CD14-positive monocyte (primary cell): ENCODE measurements at regions not wholly inside any gene's neighbourhood (a gene's known extent, or its start where the extent isn't known, plus 50 kb on each side); places are given as distances from the start of the nearest gene placed in this dataset.

Experiments
- DNase-seq, 3 donors: peaks; one replicate each; pipeline ENCODE4 v3.0.0-alpha.2; 2011 to 2022
- H2AFZ ChIP-seq: 2 replicates; pipeline ENCODE4 v1.6.0; 2012; ENCODE audit warnings: mild to moderate bottlenecking, low read depth, low read length, inconsistent platforms; ENCODE audit not compliant: insufficient read depth, poor library complexity, severe bottlenecking
- H3K27ac ChIP-seq, 2 donors: 1 replicate in 1 of 2; 2 replicates in 1 of 2; pipeline ENCODE4 v1.5.1; 2012 to 2013; ENCODE audit warnings: low read length in 2 of 2, control low read depth in 1 of 2, inconsistent platforms in 1 of 2, low read depth in 1 of 2, mild to moderate bottlenecking in 1 of 2
- H3K27me3 ChIP-seq, 2 donors: one replicate each; pipeline versions ENCODE4 v1.6.0 to v1.6.1; 2011 to 2013; ENCODE audit warnings: low read length in 2 of 2; ENCODE audit not compliant: control insufficient read depth in 2 of 2, insufficient read depth in 2 of 2
- H3K36me3 ChIP-seq, 2 donors: replicated peaks in 1 of 2; 1 replicate in 1 of 2; 2 replicates in 1 of 2; pipeline versions ENCODE4 v1.5.1 to v1.6.1; 2012 to 2013; ENCODE audit warnings: low read length in 2 of 2, control low read depth in 1 of 2, inconsistent platforms in 1 of 2, mild to moderate bottlenecking in 1 of 2; ENCODE audit not compliant: insufficient read depth in 2 of 2, control insufficient read depth in 1 of 2
- H3K4me1 ChIP-seq, 2 donors: 1 replicate in 1 of 2; 2 replicates in 1 of 2; pipeline versions ENCODE4 v1.5.1 to v1.6.1; 2012 to 2013; ENCODE audit warnings: low read length in 2 of 2, control low read depth in 1 of 2, inconsistent platforms in 1 of 2, mild to moderate bottlenecking in 1 of 2, moderate library complexity in 1 of 2; ENCODE audit not compliant: insufficient read depth in 2 of 2, control insufficient read depth in 1 of 2
- H3K4me2 ChIP-seq: replicated peaks from 2 replicates; pipeline ENCODE3; 2012; ENCODE audit warnings: low read length, moderate library complexity, mild to moderate bottlenecking; ENCODE audit not compliant: poor library complexity, severe bottlenecking; ENCODE audit errors: extremely low read depth
- H3K4me3 ChIP-seq, 3 experiments: fragments of 200-600 bp in 1 of 3; sonication (generic) in 1 of 3; replicated peaks in 1 of 3; 1 replicate in 2 of 3; 2 replicates in 1 of 3; pipeline ENCODE4 v1.5.1; 2011 to 2013; ENCODE audit warnings: low read length in 3 of 3, mild to moderate bottlenecking in 3 of 3, control low read depth in 2 of 3, low read depth in 2 of 3, inconsistent platforms in 1 of 3, moderate library complexity in 1 of 3
- H3K79me2 ChIP-seq: 2 replicates; pipeline ENCODE4 v1.6.0; 2012; ENCODE audit warnings: mild to moderate bottlenecking, control low read depth, inconsistent platforms, low read length, moderate library complexity; ENCODE audit not compliant: insufficient read depth
- H3K9ac ChIP-seq: 2 replicates; pipeline ENCODE4 v1.6.0; 2017; ENCODE audit warnings: low read length, mild to moderate bottlenecking; ENCODE audit not compliant: insufficient read depth, poor library complexity, severe bottlenecking
- H3K9me3 ChIP-seq, 2 donors: replicated peaks in 1 of 2; 1 replicate in 1 of 2; 2 replicates in 1 of 2; pipeline versions ENCODE4 v1.5.1 to v1.6.1; 2012 to 2013; ENCODE audit warnings: low read length in 2 of 2, control low read depth in 1 of 2; ENCODE audit not compliant: control insufficient read depth in 1 of 2, insufficient read depth in 1 of 2
- H4K20me1 ChIP-seq: 2 replicates; pipeline ENCODE4 v1.6.0; 2012; ENCODE audit warnings: mild to moderate bottlenecking, low read length, control low read depth, moderate library complexity; ENCODE audit not compliant: insufficient read depth
- H3K27ac Mint-ChIP-seq, 7 donors: one replicate each; pipeline ENCODE4 v1.8.0; 2020; ENCODE audit warnings: mild to moderate bottlenecking in 7 of 7, mixed read lengths in 7 of 7, moderate library complexity in 6 of 7, inconsistent platforms in 2 of 7
- H3K27me3 Mint-ChIP-seq, 3 donors: one replicate each; pipeline ENCODE4 v1.8.0; 2021 to 2022; ENCODE audit warnings: low read depth in 3 of 3, mild to moderate bottlenecking in 3 of 3, mixed read lengths in 3 of 3, moderate library complexity in 3 of 3, inconsistent platforms in 1 of 3
- H3K36me3 Mint-ChIP-seq, 2 donors: one replicate each; pipeline ENCODE4 v1.8.0; 2020; ENCODE audit warnings: mixed read lengths in 2 of 2, inconsistent platforms in 1 of 2, mild to moderate bottlenecking in 1 of 2
- H3K4me1 Mint-ChIP-seq: one replicate; pipeline ENCODE4 v1.8.0; 2020; ENCODE audit warnings: mild to moderate bottlenecking, mixed read lengths
- H3K4me3 Mint-ChIP-seq, 2 donors: one replicate each; pipeline ENCODE4 v1.8.0; 2020; ENCODE audit warnings: mild to moderate bottlenecking in 2 of 2, mixed read lengths in 2 of 2, moderate library complexity in 1 of 2
- H3K9me3 Mint-ChIP-seq, 7 donors: one replicate each; pipeline ENCODE4 v1.8.0; 2020 to 2022; ENCODE audit warnings: mixed read lengths in 7 of 7, mild to moderate bottlenecking in 6 of 7, moderate library complexity in 6 of 7, inconsistent platforms in 2 of 7
- CTCF ChIP-seq: fragments of 200-600 bp; IDR thresholded peaks from one replicate; pipeline ENCODE4 v1.8.0; 2022; ENCODE audit warnings: antibody characterized with exemption, mild to moderate bottlenecking
- WGBS: methylation state at CpG from one replicate; pipeline ENCODE4 v1.1.5; 2013; ENCODE audit warnings: missing lambda C conversion rate; ENCODE audit not compliant: insufficient coverage; 5-methylcytosine and 5-hydroxymethylcytosine counted together
- intact Hi-C, 2 donors: fragments of 100-400 bp; cut with micrococcal nuclease; formaldehyde crosslinking; loops; one replicate each; pipeline versions ENCODE4 v1.15.0 to v1.15.1; 2023

GRCh38 chr5:138660051-138660572 is 84.9 kb upstream of the HSPA9 start:
- Histone ChIP-seq H3K27me3 (peaks cover 0 to 19% of the 10 kb centered on the region in 2 donors), H4K20me1 (no peaks in the 10 kb centered on the region), H3K9me3 (peaks cover 0 to 4% of the 10 kb centered on the region in 2 donors), H2AFZ (no peak overlapping the region), H3K4me2 (no peak overlapping the region), H3K36me3 (no peaks in the 10 kb centered on the region), H3K79me2 (no peaks in the 10 kb centered on the region), H3K4me1 (peaks cover 29 to 30% of the 10 kb centered on the region in 2 donors), H3K9ac (no peak overlapping the region), H3K27ac (no peak overlapping the region), H3K4me3 (no peak overlapping the region)
- Mint-ChIP-seq H3K4me1 (peaks cover 40% of the 10 kb centered on the region), H3K27me3 (peaks cover 24 to 47% (median 29%) of the 10 kb centered on the region in 3 donors), H3K27ac (no peak overlapping the region), H3K4me3 (no peak overlapping the region), H3K36me3 (no peaks in the 10 kb centered on the region), H3K9me3 (peaks cover 2 to 14% (median 5%) of the 10 kb centered on the region in 7 donors)
- intact Hi-C loops, result no loop called here
- TF ChIP-seq CTCF, result no peak
- no peak for DNase-seq
- WGBS, result no CpG with 5 or more reads among the region's 4 CpGs

GRCh38 chr5:138659561-138659960 is 84.4 kb upstream of the HSPA9 start:
- Mint-ChIP-seq H3K27me3 (peaks cover 28 to 49% (median 35%) of the 10 kb centered on the region in 3 donors), H3K9me3 (peaks cover 2 to 14% (median 6%) of the 10 kb centered on the region in 7 donors)
- DNase-seq, result no peak

More at GRCh38 chr5:138659561-138659960, 84.4 kb upstream of the HSPA9 start:
- Histone ChIP-seq H3K79me2 (no peaks in the 10 kb centered on the region), H3K4me1 (peaks cover 29 to 30% of the 10 kb centered on the region in 2 donors), H3K4me2 (no peak overlapping the region), H3K9ac (no peak overlapping the region), H3K4me3 (no peak overlapping the region), H3K27me3 (peaks cover 1 to 22% of the 10 kb centered on the region in 2 donors), H4K20me1 (no peaks in the 10 kb centered on the region), H3K9me3 (peaks cover 0 to 4% of the 10 kb centered on the region in 2 donors), H3K36me3 (no peaks in the 10 kb centered on the region), H3K27ac (no peak overlapping the region), H2AFZ (no peak overlapping the region)
- TF ChIP-seq CTCF, result no peak
- Mint-ChIP-seq H3K36me3 (no peaks in the 10 kb centered on the region), H3K27ac (no peak overlapping the region), H3K4me3 (peak overlapping the region in 1 of 2 donors; percentile 20), H3K4me1 (peaks cover 41% of the 10 kb centered on the region)
- WGBS, result 100% methylated on average over 2 of the region's 3 CpGs
- intact Hi-C loops, result no loop called here
